ENCODE measurements at regions not wholly inside any gene's neighbourhood (a gene's known extent, or its start where the extent isn't known, plus 50 kb on each side); places are given as distances from the start of the nearest gene placed in this dataset.

GRCh38 chr3:96619475-96619874 lies 194.9 kb upstream of the EPHA6 start:
- no peak for TF ChIP-seq CTCF (IDR thresholded peaks at IDR 0.05)
- no peak for TF ChIP-seq POLR2A (IDR thresholded peaks at IDR 0.05)

Data from body of pancreas (tissue), 4 donors.